NCI-H1092 (cell line): ENCODE measurements at regions not wholly inside any gene's neighbourhood (a gene's known extent, or its start where the extent isn't known, plus 50 kb on each side); places are given as distances from the start of the nearest gene placed in this dataset.
A peak's percentile ranks its signal among the peaks of the same experiment; 100 is the strongest.

Source experiments
- DNase-seq: peaks from one replicate; lab custom pipeline; 2025; lab: John Stamatoyannopoulos, UW

GRCh38 chr14:76664790-76665189, 96.5 kb upstream of the VASH1 start:
- no peak for DNase-seq

GRCh38 chr14:76666746-76667145, 94.5 kb upstream of the VASH1 start:
- no peak for DNase-seq

GRCh38 chr14:76669770-76670169, 91.5 kb upstream of the VASH1 start:
- no peak for DNase-seq

- no peak for DNase-seq
Observed at GRCh38 chr14:76672123-76672522, 89.1 kb upstream of the VASH1 start.

- no peak for DNase-seq
Observed at GRCh38 chr14:76673261-76673660, 88.0 kb upstream of the VASH1 start.

- DNase-seq = no peak
Observed at GRCh38 chr14:76675046-76675445, 86.2 kb upstream of the VASH1 start.

GRCh38 chr14:76676539-76676938, 84.7 kb upstream of the VASH1 start:
- no peak for DNase-seq

GRCh38 chr14:76677534-76678145, 83.6 kb upstream of the VASH1 start:
- no peak for DNase-seq

- DNase-seq = no peak
Observed at GRCh38 chr14:76678244-76678800, 82.9 kb upstream of the VASH1 start.

GRCh38 chr14:76682367-76682766, 78.9 kb upstream of the VASH1 start:
- DNase-seq = no peak

GRCh38 chr14:76686646-76687045, 74.6 kb upstream of the VASH1 start:
- no peak for DNase-seq

- peak; percentile 11 for DNase-seq
Observed at GRCh38 chr14:76687611-76688382, 73.5 kb upstream of the VASH1 start.

GRCh38 chr14:76688383-76688671, 72.9 kb upstream of the VASH1 start:
- no peak for DNase-seq

GRCh38 chr14:76690502-76691105, 70.7 kb upstream of the VASH1 start:
- no peak for DNase-seq

- DNase-seq = no peak
Observed at GRCh38 chr14:76694106-76694505, 67.2 kb upstream of the VASH1 start.

- no peak for DNase-seq
Observed at GRCh38 chr14:76695263-76695920, 65.9 kb upstream of the VASH1 start.

GRCh38 chr14:76696361-76696760, 64.9 kb upstream of the VASH1 start:
- DNase-seq = no peak

- no peak for DNase-seq
Observed at GRCh38 chr14:76696791-76697190, 64.5 kb upstream of the VASH1 start.

GRCh38 chr14:76697246-76697905, 63.9 kb upstream of the VASH1 start:
- no peak for DNase-seq

- no peak for DNase-seq
Observed at GRCh38 chr14:76698191-76698590, 63.1 kb upstream of the VASH1 start.

- no peak for DNase-seq
Observed at GRCh38 chr14:76698631-76699030, 62.6 kb upstream of the VASH1 start.
